Spleen (tissue), 11 donors: ENCODE measurements at regions not wholly inside any gene's neighbourhood (a gene's known extent, or its start where the extent isn't known, plus 50 kb on each side); places are given as distances from the start of the nearest gene placed in this dataset.
A peak's percentile ranks its signal among the peaks of the same experiment; 100 is the strongest.

Source experiments
- DNase-seq: peaks from one replicate; pipeline ENCODE4 v3.0.0-alpha.2; 2020
- H3K27ac ChIP-seq, 8 donors: fragments of 200-600 bp; sonication (generic) in 7 of 8; 1 replicate in 4 of 8; 2 replicates in 4 of 8; pipeline versions ENCODE4 v1.5.0 to v1.8.0; 2016 to 2021; ENCODE audit warnings: inconsistent platforms in 4 of 8, mild to moderate bottlenecking in 4 of 8, moderate library complexity in 1 of 8
- H3K27me3 ChIP-seq, 7 donors: fragments of 200-600 bp; sonication (generic) in 6 of 7; replicated peaks in 1 of 7; 1 replicate in 4 of 7; 2 replicates in 3 of 7; pipeline versions ENCODE4 v1.5.0 to v1.8.0; 2016 to 2021; ENCODE audit warnings: inconsistent platforms in 3 of 7, mild to moderate bottlenecking in 1 of 7
- H3K36me3 ChIP-seq, 6 donors: fragments of 200-600 bp; sonication (generic) in 5 of 6; 1 replicate in 4 of 6; 2 replicates in 2 of 6; pipeline versions ENCODE4 v1.5.0 to v1.8.0; 2016 to 2021; ENCODE audit warnings: inconsistent platforms in 2 of 6
- H3K4me1 ChIP-seq, 6 donors: fragments of 200-600 bp; sonication (generic) in 5 of 6; 1 replicate in 3 of 6; 2 replicates in 3 of 6; pipeline versions ENCODE4 v1.5.0 to v1.8.0; 2016 to 2021; ENCODE audit warnings: inconsistent platforms in 3 of 6
- H3K4me3 ChIP-seq, 8 donors: fragments of 200-600 bp; sonication (generic) in 7 of 8; 1 replicate in 4 of 8; 2 replicates in 4 of 8; pipeline versions ENCODE4 v1.5.0 to v1.8.0; 2016 to 2021; ENCODE audit warnings: inconsistent platforms in 4 of 8, mild to moderate bottlenecking in 4 of 8, moderate library complexity in 2 of 8
- H3K9me3 ChIP-seq, 8 donors: fragments of 200-600 bp; sonication (generic) in 7 of 8; 1 replicate in 4 of 8; 2 replicates in 4 of 8; pipeline versions ENCODE4 v1.5.0 to v1.8.0; 2016 to 2021; ENCODE audit warnings: inconsistent platforms in 4 of 8
- CTCF ChIP-seq, 11 experiments: fragments of 200-600 bp in 7 of 11; fragments of 450-650 bp in 4 of 11; sonication (generic) in 4 of 11; IDR thresholded peaks in 8 of 11; conservative IDR thresholded peaks in 3 of 11; 1 replicate in 7 of 11; 2 replicates in 4 of 11; pipeline versions ENCODE4 v1.4.0 to v1.8.0; 2016 to 2021; ENCODE audit warnings: antibody characterized with exemption in 11 of 11, inconsistent platforms in 4 of 11, mild to moderate bottlenecking in 1 of 11
- POLR2A ChIP-seq, 3 donors: fragments of 450-650 bp; IDR thresholded peaks; one replicate each; pipeline ENCODE4 v1.5.1; 2017; ENCODE audit warnings: antibody characterized with exemption in 3 of 3, mild to moderate bottlenecking in 1 of 3
- POLR2AphosphoS5 ChIP-seq, 3 donors: sonication (generic); formaldehyde crosslinking; IDR thresholded peaks; one replicate each; pipeline ENCODE4 v1.5.1; 2017; ENCODE audit warnings: antibody characterized with exemption in 3 of 3
- WGBS, 5 donors: extraction: QIAGEN DNeasy Blood & Tissue Kit in 3 of 5; methylation state at CpG; one replicate each; pipeline versions ENCODE4 v1.1.5 to v1.1.7; 2013 to 2018; 5-methylcytosine and 5-hydroxymethylcytosine counted together
- intact Hi-C: fragments of 100-400 bp; cut with DNase I; formaldehyde crosslinking; loops from one replicate; pipeline ENCODE4 v1.15.0; 2023; ENCODE audit warnings: low total_unique reads
- donor health status: healthy with polysubstance abuse.
- donor health status: DM: no; HTN: no; CAD: no; lungs with moderate emphysema.
- donor health status: DM: no; HTN: no; CAD: no.
- donor health status: Bipolar disorder and iron deficiency.
- donor health status: healthy.
- donor health status: DM: no; HTN: no; CAD: no.
- donor health status: DM: yes; HTN: yes; CAD: no.

- no peak overlapping the region for H3K27ac ChIP-seq
- H3K9me3 ChIP-seq, result peaks cover 0 to 6% (median 2%) of the 10 kb centered on the region in 8 donors
- 80 to 95% (median 87%) methylated on average over 3 of the region's 3 CpGs for WGBS, 5 donors
- TF ChIP-seq POLR2A (IDR thresholded peaks at IDR 0.05), result no peak
- TF ChIP-seq CTCF (IDR thresholded peaks at IDR 0.05 in 8 of 11, conservative IDR thresholded peaks at IDR 0.05 in 3 of 11), result no peak
- no peak for TF ChIP-seq POLR2AphosphoS5 (IDR thresholded peaks at IDR 0.05)
- H3K27me3 ChIP-seq, result no peaks in the 10 kb centered on the region
- H3K4me1 ChIP-seq, result no peaks in the 10 kb centered on the region
- intact Hi-C loops, result no loop called here
- no peaks in the 10 kb centered on the region for H3K36me3 ChIP-seq
- no peak for DNase-seq
- no peak overlapping the region for H3K4me3 ChIP-seq
These were observed 140.4 kb upstream of the GALNT15 start for GRCh38 chr3:16033889-16034687.

- H3K4me1 ChIP-seq, result no peaks in the 10 kb centered on the region
- H3K4me3 ChIP-seq, result no peak overlapping the region
- peaks cover 0 to 12% (median 7%) of the 10 kb centered on the region in 8 donors for H3K9me3 ChIP-seq
- no peak overlapping the region for H3K27ac ChIP-seq
- WGBS, 5 donors, result 91 to 94% (median 93%) methylated on average over 2 of the region's 2 CpGs
- intact Hi-C loops, result no loop called here
- DNase-seq, result no peak
- no peaks in the 10 kb centered on the region for H3K27me3 ChIP-seq
- TF ChIP-seq CTCF (IDR thresholded peaks at IDR 0.05 in 8 of 11, conservative IDR thresholded peaks at IDR 0.05 in 3 of 11) (no peak), POLR2AphosphoS5 (IDR thresholded peaks at IDR 0.05) (no peak), POLR2A (IDR thresholded peaks at IDR 0.05) (no peak)
- no peaks in the 10 kb centered on the region for H3K36me3 ChIP-seq
These were observed 133.5 kb upstream of the GALNT15 start for GRCh38 chr3:16040991-16041390.

- TF ChIP-seq POLR2A (IDR thresholded peaks at IDR 0.05) (no peak), CTCF (IDR thresholded peaks at IDR 0.05 in 8 of 11, conservative IDR thresholded peaks at IDR 0.05 in 3 of 11) (peak; percentile 47 to 83 (median 72)), POLR2AphosphoS5 (IDR thresholded peaks at IDR 0.05) (peak in 1 of 3 donors; percentile 35)
These were observed 125.8 kb upstream of the GALNT15 start for GRCh38 chr3:16048435-16049318.

More at GRCh38 chr3:16048435-16049318, 125.8 kb upstream of the GALNT15 start:
- DNase-seq, result no peak
- peak overlapping the region in 3 of 8 donors; percentile 79 to 83 (median 81) for H3K27ac ChIP-seq
- no peaks in the 10 kb centered on the region for H3K36me3 ChIP-seq
- intact Hi-C loops, result loop anchor here (5.0 kb wide), 1 partner anchor 194 kb away; no protein-coding TSS in a partner anchor
- 9 to 19% (median 10%) methylated on average over 5 of the region's 5 CpGs for WGBS, 5 donors
- H3K4me3 ChIP-seq, result peak overlapping the region in 2 of 8 donors; percentile 33 to 61
- H3K27me3 ChIP-seq, result no peaks in the 10 kb centered on the region
- H3K9me3 ChIP-seq, result no peaks in the 10 kb centered on the region
- peaks cover 0 to 38% (median 21%) of the 10 kb centered on the region in 6 donors for H3K4me1 ChIP-seq
